Right lobe of liver (tissue), 6 donors: ENCODE measurements at regions not wholly inside any gene's neighbourhood (a gene's known extent, or its start where the extent isn't known, plus 50 kb on each side); places are given as distances from the start of the nearest gene placed in this dataset.

Source experiments
- ATAC-seq, 4 donors: fragments of 200-7000 bp; cut with Tn5 transposase; one replicate each; pipeline ENCODE4 v1.9.1; 2020; ENCODE audit warnings: mild to moderate bottlenecking in 4 of 4, moderate library complexity in 4 of 4
- DNase-seq, 3 donors: peaks; one replicate each; pipeline ENCODE4 v3.0.0-alpha.2; 2020
- H3K27ac ChIP-seq, 3 donors: fragments of 200-600 bp; one replicate each; pipeline ENCODE4 v1.8.0; 2022
- H3K27me3 ChIP-seq, 2 donors: fragments of 200-600 bp; one replicate each; pipeline ENCODE4 v1.8.0; 2022
- H3K36me3 ChIP-seq, 4 donors: fragments of 200-600 bp; sonication (generic) in 1 of 4; one replicate each; pipeline versions ENCODE4 v1.5.1 to v1.8.0; 2017 to 2022; ENCODE audit warnings: control low read depth in 1 of 4
- H3K4me1 ChIP-seq, 4 donors: fragments of 200-600 bp; sonication (generic) in 1 of 4; one replicate each; pipeline versions ENCODE4 v1.5.1 to v1.8.0; 2017 to 2022; ENCODE audit warnings: control low read depth in 1 of 4
- H3K4me3 ChIP-seq, 3 donors: fragments of 200-600 bp; one replicate each; pipeline ENCODE4 v1.8.0; 2022
- H3K9me3 ChIP-seq, 4 donors: fragments of 200-600 bp; sonication (generic) in 1 of 4; one replicate each; pipeline versions ENCODE4 v1.5.1 to v1.8.0; 2017 to 2022; ENCODE audit warnings: control low read depth in 1 of 4
- POLR2A ChIP-seq: fragments of 450-650 bp; IDR thresholded peaks from one replicate; pipeline ENCODE4 v1.6.1; 2017; ENCODE audit warnings: antibody characterized with exemption, mild to moderate bottlenecking
- WGBS: methylation state at CpG from one replicate; pipeline ENCODE4 v1.1.6; 2018; ENCODE audit warnings: low coverage, low lambda C conversion rate; ENCODE audit not compliant: insufficient coverage; ENCODE audit errors: missing lambda C conversion rate; 5-methylcytosine and 5-hydroxymethylcytosine counted together
- intact Hi-C, 2 donors: fragments of 100-400 bp; cut with DNase I; formaldehyde crosslinking; loops; one replicate each; pipeline versions ENCODE4 v1.11.2 to v1.14.1; 2022
- TF ChIP-seq, protein P1 (sequence below), 4 donors: fragments of 200-600 bp in 3 of 4; fragments of 450-650 bp in 1 of 4; IDR thresholded peaks; one replicate each; pipeline versions ENCODE4 v1.5.1 to v1.8.0; 2016 to 2022; ENCODE audit warnings: antibody characterized with exemption in 4 of 4, mild to moderate bottlenecking in 2 of 4
- donor health status: DM: no; HTN: yes; CAD: no.
- donor health status: DM: no; HTN: no; CAD: no.
- donor health status: DM: no; HTN: no; CAD: no.
- donor health status: DM: no; HTN: yes; CAD: no.
- donor health status: DM: no; HTN: yes; CAD: no.

DNA sequence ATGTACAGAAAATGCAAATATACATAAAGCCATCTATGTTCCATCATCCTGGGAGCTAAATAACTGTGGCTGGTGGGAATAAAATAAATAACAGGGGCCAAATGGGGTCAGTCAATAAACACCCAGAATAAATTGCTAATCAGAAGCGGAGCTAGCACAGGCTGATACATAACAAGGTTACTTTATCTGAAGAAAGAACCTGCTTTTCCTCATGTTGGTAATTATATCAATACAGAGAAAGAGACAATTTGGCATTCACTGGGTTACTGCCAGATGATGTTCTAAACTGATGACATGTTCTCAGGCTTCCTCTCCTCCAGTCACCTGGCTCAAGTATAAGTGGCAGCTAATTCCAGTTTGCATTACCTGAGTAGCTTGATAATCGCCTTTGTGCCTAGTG, 144.9 kb upstream of the CD180 start:
- DNase-seq (no peak), ATAC-seq (no peak)
- no peaks in the 10 kb centered on the region for H3K9me3 ChIP-seq
- no peaks in the 10 kb centered on the region for H3K27me3 ChIP-seq
- no peak overlapping the region for H3K4me3 ChIP-seq
- H3K27ac ChIP-seq: no peak overlapping the region
- TF ChIP-seq, protein P1, sequence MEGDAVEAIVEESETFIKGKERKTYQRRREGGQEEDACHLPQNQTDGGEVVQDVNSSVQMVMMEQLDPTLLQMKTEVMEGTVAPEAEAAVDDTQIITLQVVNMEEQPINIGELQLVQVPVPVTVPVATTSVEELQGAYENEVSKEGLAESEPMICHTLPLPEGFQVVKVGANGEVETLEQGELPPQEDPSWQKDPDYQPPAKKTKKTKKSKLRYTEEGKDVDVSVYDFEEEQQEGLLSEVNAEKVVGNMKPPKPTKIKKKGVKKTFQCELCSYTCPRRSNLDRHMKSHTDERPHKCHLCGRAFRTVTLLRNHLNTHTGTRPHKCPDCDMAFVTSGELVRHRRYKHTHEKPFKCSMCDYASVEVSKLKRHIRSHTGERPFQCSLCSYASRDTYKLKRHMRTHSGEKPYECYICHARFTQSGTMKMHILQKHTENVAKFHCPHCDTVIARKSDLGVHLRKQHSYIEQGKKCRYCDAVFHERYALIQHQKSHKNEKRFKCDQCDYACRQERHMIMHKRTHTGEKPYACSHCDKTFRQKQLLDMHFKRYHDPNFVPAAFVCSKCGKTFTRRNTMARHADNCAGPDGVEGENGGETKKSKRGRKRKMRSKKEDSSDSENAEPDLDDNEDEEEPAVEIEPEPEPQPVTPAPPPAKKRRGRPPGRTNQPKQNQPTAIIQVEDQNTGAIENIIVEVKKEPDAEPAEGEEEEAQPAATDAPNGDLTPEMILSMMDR (IDR thresholded peaks at IDR 0.05): no peak
- H3K4me1 ChIP-seq: no peaks in the 10 kb centered on the region
- WGBS: no CpG with 5 or more reads among the region's 2 CpGs
- no peaks in the 10 kb centered on the region for H3K36me3 ChIP-seq
- intact Hi-C loops: loop anchor here in 1 of 2 donors (5.0 kb wide), 1 partner anchor 106 kb away; no protein-coding TSS in a partner anchor

DNA sequence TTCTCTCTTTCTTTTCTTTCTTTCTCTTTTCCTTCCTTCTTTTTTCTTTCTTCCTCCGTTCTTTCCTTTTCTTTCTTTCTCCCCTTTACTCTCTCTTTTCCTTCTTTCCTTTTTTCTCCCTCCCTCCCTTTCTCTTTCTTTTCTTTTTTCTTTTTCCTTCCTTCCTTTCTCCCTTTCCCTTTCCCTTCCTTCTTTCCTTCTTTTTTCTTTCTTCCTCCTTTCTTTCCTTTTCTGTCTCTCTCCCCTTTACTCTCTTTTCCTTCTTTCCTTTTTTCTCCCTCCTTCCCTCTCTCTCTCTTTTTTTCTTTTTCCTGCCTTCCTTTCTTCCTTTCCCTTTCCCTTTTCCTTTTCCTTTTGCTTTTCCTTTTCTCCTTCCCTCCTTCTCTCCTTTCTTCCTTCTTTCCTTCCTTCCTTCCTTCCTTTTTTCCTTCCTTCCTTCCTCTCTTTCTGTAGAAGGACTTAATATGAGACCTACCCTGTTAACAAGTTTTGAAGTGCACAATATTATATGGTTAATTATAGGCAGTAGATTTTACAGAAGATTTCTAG, 142.7 kb upstream of the CD180 start:
- no peaks in the 10 kb centered on the region for H3K4me1 ChIP-seq
- DNase-seq (no peak), ATAC-seq (no peak)
- TF ChIP-seq, protein P1 (IDR thresholded peaks at IDR 0.05): no peak
- TF ChIP-seq POLR2A: no peak
- no peaks in the 10 kb centered on the region for H3K36me3 ChIP-seq
- intact Hi-C loops: no loop called here
- no peak overlapping the region for H3K27ac ChIP-seq
- no peaks in the 10 kb centered on the region for H3K9me3 ChIP-seq
- no peaks in the 10 kb centered on the region for H3K27me3 ChIP-seq
- no peak overlapping the region for H3K4me3 ChIP-seq
- 80% methylated on average over 1 of the region's 1 CpG for WGBS

DNA sequence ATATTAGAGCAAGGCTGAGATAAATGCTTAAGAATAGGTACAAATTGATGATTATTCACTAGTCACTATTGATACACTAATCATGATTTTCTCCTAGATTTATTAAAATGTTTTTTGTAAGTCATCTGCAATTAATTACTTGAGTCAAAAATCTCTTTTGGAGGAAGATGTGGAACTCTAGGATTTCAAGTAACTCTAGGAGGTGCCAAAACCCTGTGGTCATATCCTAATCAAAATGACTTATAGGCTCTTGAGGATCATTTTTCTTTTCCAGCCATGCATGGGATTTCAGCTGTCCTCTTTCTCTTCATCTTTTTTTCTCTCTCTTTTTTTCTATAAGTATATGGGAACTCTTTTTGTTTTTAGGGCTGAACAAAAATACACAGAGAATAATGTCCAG, 141.8 kb upstream of the CD180 start:
- no peaks in the 10 kb centered on the region for H3K36me3 ChIP-seq
- ATAC-seq (no peak), DNase-seq (no peak)
- no peaks in the 10 kb centered on the region for H3K4me1 ChIP-seq
- no peaks in the 10 kb centered on the region for H3K27me3 ChIP-seq
- TF ChIP-seq POLR2A: no peak
- TF ChIP-seq, protein P1 (IDR thresholded peaks at IDR 0.05): no peak
- H3K4me3 ChIP-seq: no peak overlapping the region
- intact Hi-C loops: no loop called here
- H3K27ac ChIP-seq: no peak overlapping the region
- H3K9me3 ChIP-seq: no peaks in the 10 kb centered on the region

DNA sequence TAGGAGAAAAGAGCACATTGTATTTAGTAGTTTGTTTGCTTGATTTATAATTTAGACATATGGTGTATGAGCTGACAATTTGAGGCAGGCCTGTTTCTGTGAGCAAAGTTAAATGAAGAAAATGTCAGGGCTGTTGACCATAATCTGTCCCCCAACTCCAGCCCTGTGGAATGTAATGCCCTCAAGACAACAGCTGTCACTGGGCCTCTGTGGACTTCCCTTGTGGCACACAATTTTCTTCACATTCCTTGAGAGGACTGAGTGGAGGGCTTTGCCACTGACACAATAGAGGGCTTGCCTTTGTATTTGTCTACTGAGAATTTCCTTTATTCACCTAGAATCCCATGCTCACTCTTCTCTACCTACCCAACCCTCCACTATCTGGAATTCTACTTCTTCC, 141.2 kb upstream of the CD180 start:
- ATAC-seq: no peak
- Histone ChIP-seq H3K9me3 (no peaks in the 10 kb centered on the region), H3K27me3 (no peaks in the 10 kb centered on the region), H3K4me1 (no peaks in the 10 kb centered on the region), H3K27ac (no peak overlapping the region), H3K4me3 (no peak overlapping the region), H3K36me3 (no peaks in the 10 kb centered on the region)
- intact Hi-C loops: no loop called here
- TF ChIP-seq POLR2A: no peak
- TF ChIP-seq, protein P1 (IDR thresholded peaks at IDR 0.05): no peak
- DNase-seq: no peak

DNA sequence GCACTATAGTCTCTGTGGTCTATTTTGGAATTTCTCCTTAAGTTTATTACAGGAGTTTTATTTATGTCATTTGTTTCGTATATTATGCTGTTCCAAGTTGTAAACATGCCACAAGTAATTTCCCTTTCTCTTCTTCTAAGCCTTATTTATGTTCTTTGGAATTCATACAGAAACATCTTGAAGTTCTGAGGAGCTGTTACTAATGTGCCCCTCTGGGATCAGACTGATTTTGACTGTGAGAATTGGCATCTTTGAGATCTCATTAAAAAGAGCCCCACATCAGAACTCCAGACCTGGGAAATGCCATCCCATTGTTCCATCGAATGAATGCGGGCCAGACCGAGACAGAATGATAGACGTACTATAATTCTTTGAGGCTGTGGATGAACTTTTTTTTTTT, 138.8 kb upstream of the CD180 start:
- Histone ChIP-seq H3K4me1 (no peaks in the 10 kb centered on the region), H3K9me3 (no peaks in the 10 kb centered on the region), H3K36me3 (no peaks in the 10 kb centered on the region), H3K27me3 (no peaks in the 10 kb centered on the region), H3K4me3 (no peak overlapping the region), H3K27ac (no peak overlapping the region)
- intact Hi-C loops: no loop called here
- no peak for ATAC-seq
- DNase-seq: no peak
- TF ChIP-seq, protein P1 (IDR thresholded peaks at IDR 0.05): no peak
- no peak for TF ChIP-seq POLR2A
- WGBS: 79% methylated on average over 5 of the region's 5 CpGs
